ENCODE measurements at regions not wholly inside any gene's neighbourhood (a gene's known extent, or its start where the extent isn't known, plus 50 kb on each side); places are given as distances from the start of the nearest gene placed in this dataset.

DNA sequence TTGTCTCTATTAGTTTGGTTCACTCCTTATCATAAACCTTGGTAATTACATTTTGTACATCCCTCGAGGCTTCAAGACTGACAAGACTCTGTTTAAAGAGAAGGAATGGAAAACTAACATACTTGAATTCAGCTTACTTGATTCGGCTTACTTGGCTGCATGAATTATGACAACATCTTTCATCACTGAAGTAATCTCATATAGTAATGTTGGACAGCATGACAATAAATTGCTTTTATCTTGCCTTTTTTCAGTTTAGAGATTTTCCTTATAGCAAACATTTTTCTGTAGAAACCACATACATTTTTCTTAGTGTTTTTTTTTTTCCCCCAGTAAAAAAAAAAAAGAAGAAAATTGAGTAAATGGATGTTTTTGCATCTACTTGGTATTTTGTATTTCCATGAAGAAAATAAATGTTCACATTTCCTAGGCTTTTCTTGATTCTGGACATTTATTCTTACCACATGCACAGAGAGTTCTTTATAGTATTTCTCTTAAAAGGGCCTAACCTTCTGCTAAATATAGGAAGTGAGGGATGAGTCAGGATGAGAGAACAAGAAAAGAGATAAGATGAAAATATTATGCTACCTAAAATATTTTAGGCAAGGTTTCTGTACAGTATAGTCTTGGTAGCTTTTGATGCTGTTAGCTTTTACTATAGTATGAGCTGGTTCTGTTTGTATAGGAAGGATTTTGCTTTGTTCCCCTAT is 101.0 kb upstream of the HDGFL1 start:
- no peak overlapping the region for H3K4me3 ChIP-seq
- H3K9me3 ChIP-seq: no peaks in the 10 kb centered on the region
- H3K36me3 ChIP-seq: no peaks in the 10 kb centered on the region
- H3K27ac ChIP-seq: no peak overlapping the region
- ATAC-seq (ENCODE audit: insufficient number of reproducible peaks, low FRiP score, low read depth): no peak
- no peaks in the 10 kb centered on the region for H3K27me3 ChIP-seq (replicated peaks; ENCODE audit: insufficient read depth)
- no peak for DNase-seq (ENCODE audit: low spot score)
- TF ChIP-seq, protein P1, sequence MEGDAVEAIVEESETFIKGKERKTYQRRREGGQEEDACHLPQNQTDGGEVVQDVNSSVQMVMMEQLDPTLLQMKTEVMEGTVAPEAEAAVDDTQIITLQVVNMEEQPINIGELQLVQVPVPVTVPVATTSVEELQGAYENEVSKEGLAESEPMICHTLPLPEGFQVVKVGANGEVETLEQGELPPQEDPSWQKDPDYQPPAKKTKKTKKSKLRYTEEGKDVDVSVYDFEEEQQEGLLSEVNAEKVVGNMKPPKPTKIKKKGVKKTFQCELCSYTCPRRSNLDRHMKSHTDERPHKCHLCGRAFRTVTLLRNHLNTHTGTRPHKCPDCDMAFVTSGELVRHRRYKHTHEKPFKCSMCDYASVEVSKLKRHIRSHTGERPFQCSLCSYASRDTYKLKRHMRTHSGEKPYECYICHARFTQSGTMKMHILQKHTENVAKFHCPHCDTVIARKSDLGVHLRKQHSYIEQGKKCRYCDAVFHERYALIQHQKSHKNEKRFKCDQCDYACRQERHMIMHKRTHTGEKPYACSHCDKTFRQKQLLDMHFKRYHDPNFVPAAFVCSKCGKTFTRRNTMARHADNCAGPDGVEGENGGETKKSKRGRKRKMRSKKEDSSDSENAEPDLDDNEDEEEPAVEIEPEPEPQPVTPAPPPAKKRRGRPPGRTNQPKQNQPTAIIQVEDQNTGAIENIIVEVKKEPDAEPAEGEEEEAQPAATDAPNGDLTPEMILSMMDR (IDR thresholded peaks at IDR 0.05): no peak
- peaks cover 9 to 31% of the 10 kb centered on the region in 2 donors for H3K4me1 ChIP-seq (ENCODE audit: control insufficient read depth in 1 of 2, low read depth in 2 of 2)

DNA sequence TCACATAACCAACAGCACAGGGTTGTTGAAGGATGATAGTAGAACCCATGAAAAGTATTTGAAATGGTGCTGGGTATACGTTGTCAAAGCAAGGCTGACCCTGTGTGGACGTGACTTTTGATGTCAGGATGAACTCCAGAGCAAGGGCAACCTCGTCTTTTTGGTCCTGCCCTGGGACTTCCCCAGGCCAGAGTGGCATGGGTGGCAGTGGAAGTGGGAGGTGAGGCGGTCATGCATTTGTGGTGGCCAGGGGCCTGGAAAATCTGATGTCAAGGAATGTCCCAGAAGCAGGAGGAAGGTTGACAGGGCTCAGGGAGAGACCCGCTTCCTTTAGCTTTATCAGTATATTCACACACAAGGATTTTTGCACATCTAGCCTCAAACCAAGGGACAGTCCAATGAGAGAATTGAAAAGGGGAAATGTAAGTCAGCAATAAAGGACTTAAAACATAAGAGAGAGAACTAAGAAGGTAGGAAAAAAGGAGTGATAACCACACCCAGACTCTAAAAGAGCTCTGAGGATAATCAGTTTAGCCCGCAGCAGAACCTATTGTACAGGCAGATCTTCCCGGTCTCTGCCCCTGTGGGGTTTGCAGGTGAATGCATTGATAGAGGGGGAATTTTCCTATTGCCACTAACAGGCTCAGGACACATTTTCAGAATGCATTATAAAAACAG is 98.8 kb upstream of the HDGFL1 start:
- Histone ChIP-seq H3K9me3 (no peaks in the 10 kb centered on the region), H3K27ac (no peak overlapping the region), H3K4me3 (no peak overlapping the region), H3K36me3 (no peaks in the 10 kb centered on the region), H3K27me3 (replicated peaks; ENCODE audit: insufficient read depth) (no peaks in the 10 kb centered on the region), H3K4me1 (ENCODE audit: control insufficient read depth in 1 of 2, low read depth in 2 of 2) (peaks cover 9 to 31% of the 10 kb centered on the region in 2 donors)
- no peak for ATAC-seq (ENCODE audit: insufficient number of reproducible peaks, low FRiP score, low read depth)
- TF ChIP-seq, protein P1 (IDR thresholded peaks at IDR 0.05): no peak
- DNase-seq (ENCODE audit: low spot score): no peak

DNA sequence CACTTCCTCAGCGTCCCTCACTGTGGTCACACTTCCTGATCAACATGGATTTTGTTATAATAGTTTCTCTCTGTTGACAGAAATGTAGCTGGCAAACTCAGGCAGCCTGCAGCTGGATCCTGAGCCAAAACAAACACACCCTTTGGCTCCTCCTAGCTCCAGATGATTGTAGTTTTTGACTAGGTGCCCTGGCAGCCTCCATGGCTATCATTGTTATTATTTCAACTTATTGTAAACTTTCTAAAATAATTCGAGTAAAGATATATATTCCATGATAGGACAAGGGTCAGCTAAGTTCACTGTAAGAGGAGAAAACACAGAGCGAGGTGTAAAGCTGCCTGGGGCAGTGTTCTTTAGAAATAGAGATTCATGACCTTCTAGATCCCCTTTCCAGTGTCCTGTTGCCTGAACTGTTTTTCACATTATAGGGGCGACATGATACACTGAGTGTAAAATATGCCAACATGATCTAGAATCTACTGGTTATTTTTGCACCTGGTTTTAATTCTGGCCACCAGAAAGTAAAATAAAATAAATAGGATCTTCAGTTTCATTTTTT is 98.2 kb upstream of the HDGFL1 start:
- DNase-seq (ENCODE audit: low spot score) (peak; percentile 13), ATAC-seq (ENCODE audit: insufficient number of reproducible peaks, low FRiP score, low read depth) (peak; percentile 56)
- TF ChIP-seq, protein P1 (IDR thresholded peaks at IDR 0.05): no peak
- Histone ChIP-seq H3K4me3 (peak overlapping the region; percentile 54), H3K27me3 (replicated peaks; ENCODE audit: insufficient read depth) (no peaks in the 10 kb centered on the region), H3K9me3 (no peaks in the 10 kb centered on the region), H3K36me3 (no peaks in the 10 kb centered on the region), H3K27ac (no peak overlapping the region), H3K4me1 (ENCODE audit: control insufficient read depth in 1 of 2, low read depth in 2 of 2) (peaks cover 9 to 31% of the 10 kb centered on the region in 2 donors)

DNA sequence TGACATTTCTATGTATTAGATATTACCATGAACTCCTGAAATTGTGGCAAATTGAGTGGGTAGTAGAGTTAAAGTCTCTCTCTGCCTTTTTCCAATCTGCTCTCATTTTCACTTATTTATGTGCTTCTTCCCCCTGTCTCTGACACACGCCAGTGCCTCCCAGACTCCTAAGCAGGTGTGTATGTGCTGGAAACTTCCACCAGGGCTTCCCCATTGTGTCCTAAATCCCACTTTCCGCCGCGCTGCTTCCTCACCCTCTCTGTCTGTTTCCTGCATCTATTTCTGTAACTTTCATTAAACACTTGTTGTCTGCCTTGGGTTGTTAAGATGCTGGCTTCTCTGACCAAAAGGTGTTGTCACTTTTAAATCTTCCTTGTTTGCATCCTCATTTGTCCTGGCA is 97.6 kb upstream of the HDGFL1 start:
- DNase-seq (ENCODE audit: low spot score): no peak
- no peaks in the 10 kb centered on the region for H3K9me3 ChIP-seq
- H3K27me3 ChIP-seq (replicated peaks; ENCODE audit: insufficient read depth): no peaks in the 10 kb centered on the region
- no peaks in the 10 kb centered on the region for H3K36me3 ChIP-seq
- H3K4me1 ChIP-seq (ENCODE audit: control insufficient read depth in 1 of 2, low read depth in 2 of 2): peaks cover 9 to 35% of the 10 kb centered on the region in 2 donors
- TF ChIP-seq, protein P1 (IDR thresholded peaks at IDR 0.05): no peak
- no peak overlapping the region for H3K4me3 ChIP-seq
- no peak for ATAC-seq (ENCODE audit: insufficient number of reproducible peaks, low FRiP score, low read depth)
- H3K27ac ChIP-seq: no peak overlapping the region

DNA sequence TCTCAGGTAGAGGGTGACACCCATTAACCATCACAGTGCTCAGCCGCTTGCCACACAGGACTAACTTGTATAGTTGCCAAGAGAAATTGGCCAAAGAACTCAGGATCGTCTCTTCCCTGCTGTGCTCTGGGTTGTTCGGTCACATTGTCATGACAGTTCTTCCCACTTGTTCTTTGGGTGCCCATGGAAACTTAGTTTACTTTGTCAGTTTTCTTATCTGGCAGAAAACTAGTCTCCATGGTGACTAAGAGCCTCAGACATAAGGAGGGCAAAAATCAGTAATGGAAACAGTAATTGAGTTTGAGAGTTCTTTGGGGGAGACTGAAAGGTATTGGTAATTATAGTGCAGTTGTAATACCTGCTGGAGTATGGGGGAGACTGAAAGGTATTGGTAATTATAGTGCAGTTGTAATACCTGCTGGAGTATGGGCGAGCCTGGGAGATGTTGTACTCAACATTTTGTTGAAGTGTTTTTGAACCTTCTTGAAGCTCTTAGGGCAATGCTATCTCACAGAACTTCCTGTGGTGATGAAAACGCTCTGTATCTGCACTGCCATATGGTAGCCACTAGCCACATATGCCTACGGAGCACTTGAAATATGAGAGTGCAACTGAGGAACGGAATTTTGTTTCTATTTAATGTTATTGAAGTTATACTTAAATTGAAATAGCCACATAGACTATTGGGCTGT is 95.2 kb upstream of the HDGFL1 start:
- Histone ChIP-seq H3K36me3 (no peaks in the 10 kb centered on the region), H3K4me3 (no peak overlapping the region)
- ATAC-seq (ENCODE audit: insufficient number of reproducible peaks, low FRiP score, low read depth): no peak

More for the DNA sequence above, 95.2 kb upstream of the HDGFL1 start:
- Histone ChIP-seq H3K27me3 (replicated peaks; ENCODE audit: insufficient read depth) (no peaks in the 10 kb centered on the region), H3K27ac (no peak overlapping the region), H3K9me3 (no peaks in the 10 kb centered on the region), H3K4me1 (ENCODE audit: control insufficient read depth in 1 of 2, low read depth in 2 of 2) (peaks cover 3 to 24% of the 10 kb centered on the region in 2 donors)
- no peak for DNase-seq (ENCODE audit: low spot score)
- TF ChIP-seq, protein P1 (IDR thresholded peaks at IDR 0.05): no peak

Measured in thoracic aorta (tissue), 2 donors.